ENCODE measurements at regions not wholly inside any gene's neighbourhood (a gene's known extent, or its start where the extent isn't known, plus 50 kb on each side); places are given as distances from the start of the nearest gene placed in this dataset.

DNA sequence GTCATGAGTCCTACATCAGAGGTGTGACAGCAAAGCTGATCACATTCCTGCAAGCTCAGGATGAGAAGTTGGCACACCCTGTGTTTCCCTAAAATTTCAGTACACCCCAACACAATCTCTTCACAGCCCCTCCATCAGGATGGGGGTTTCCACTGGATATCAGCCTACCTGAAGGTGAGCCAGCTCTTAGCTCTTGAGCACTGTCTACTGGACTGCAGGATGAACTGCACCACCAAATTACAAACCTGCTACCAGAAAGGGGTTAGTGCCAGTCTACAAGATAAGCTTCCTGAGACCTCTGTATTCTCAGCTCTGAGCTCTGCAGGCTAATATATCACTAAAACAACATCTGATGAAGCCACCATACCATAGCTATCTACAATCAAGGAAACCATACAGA lies 1616.2 kb upstream of the SPRY2 start:
- H3K36me3 ChIP-seq (ENCODE audit: control insufficient read depth in 2 of 2, insufficient read depth in 2 of 2, low read length in 2 of 2): no peaks in the 10 kb centered on the region
- no peaks in the 10 kb centered on the region for H3K27me3 ChIP-seq (ENCODE audit: control insufficient read depth in 2 of 2, insufficient read depth in 2 of 2, low read length in 2 of 2)
- no peak overlapping the region for H3K9ac ChIP-seq (ENCODE audit: low read depth in 1 of 2, low read length in 2 of 2)
- H3K4me3 ChIP-seq (ENCODE audit: low read length in 2 of 2): no peak overlapping the region
- peaks cover 0 to 6% of the 10 kb centered on the region in 2 donors for H3K9me3 ChIP-seq (ENCODE audit: control insufficient read depth in 2 of 2, low read length in 2 of 2)
- no peak overlapping the region for H3K27ac ChIP-seq (ENCODE audit: low read depth in 2 of 2, low read length in 2 of 2)
- H3K4me1 ChIP-seq (ENCODE audit: control insufficient read depth in 2 of 2, insufficient read depth in 2 of 2, low read length in 2 of 2): no peaks in the 10 kb centered on the region

DNA sequence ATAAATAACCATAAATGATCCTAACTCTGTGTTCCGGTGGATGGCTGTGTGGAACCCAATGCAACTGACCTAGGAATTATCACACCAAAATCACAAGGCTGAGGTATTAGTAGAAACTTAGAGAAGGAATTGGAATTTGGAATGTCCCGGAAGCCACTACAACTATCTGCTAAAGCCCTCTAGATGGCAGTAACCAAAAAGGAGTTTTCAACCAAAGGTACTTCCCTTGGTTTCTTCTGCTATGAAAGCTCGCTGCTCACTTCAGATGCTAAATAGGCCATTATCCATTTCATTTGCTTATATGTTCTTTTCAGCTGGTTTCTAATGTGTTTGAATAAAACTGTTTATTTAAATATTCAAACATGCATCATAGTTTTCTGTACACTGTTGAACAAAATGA lies 1589.1 kb upstream of the SPRY2 start:
- H3K27me3 ChIP-seq (ENCODE audit: control insufficient read depth in 2 of 2, insufficient read depth in 2 of 2, low read length in 2 of 2): no peaks in the 10 kb centered on the region
- H3K4me1 ChIP-seq (ENCODE audit: control insufficient read depth in 2 of 2, insufficient read depth in 2 of 2, low read length in 2 of 2): no peaks in the 10 kb centered on the region
- H3K36me3 ChIP-seq (ENCODE audit: control insufficient read depth in 2 of 2, insufficient read depth in 2 of 2, low read length in 2 of 2): no peaks in the 10 kb centered on the region
- no peaks in the 10 kb centered on the region for H3K9me3 ChIP-seq (ENCODE audit: control insufficient read depth in 2 of 2, low read length in 2 of 2)
- no peak overlapping the region for H3K27ac ChIP-seq (ENCODE audit: low read depth in 2 of 2, low read length in 2 of 2)
- H3K9ac ChIP-seq (ENCODE audit: low read depth in 1 of 2, low read length in 2 of 2): no peak overlapping the region
- H3K4me3 ChIP-seq (ENCODE audit: low read length in 2 of 2): no peak overlapping the region

DNA sequence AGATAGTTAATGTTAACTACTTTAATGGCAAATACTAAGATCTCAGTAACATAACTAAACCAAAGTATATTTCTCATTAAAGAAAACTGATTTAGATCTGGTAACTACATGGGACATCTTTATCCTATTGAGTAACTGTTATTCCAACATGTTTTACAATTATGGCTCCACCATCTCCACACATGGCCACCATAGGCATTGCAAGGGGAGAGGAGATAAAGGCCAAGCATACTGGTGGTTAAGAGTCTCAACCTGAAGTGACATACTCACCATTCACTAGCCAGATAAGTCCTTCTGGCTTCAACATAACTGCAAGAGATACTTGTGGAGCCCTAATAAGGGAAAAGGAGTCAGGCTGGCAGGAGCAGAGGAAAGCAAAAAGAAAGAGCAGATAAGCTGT lies 1586.4 kb upstream of the SPRY2 start:
- no peaks in the 10 kb centered on the region for H3K36me3 ChIP-seq (ENCODE audit: control insufficient read depth in 2 of 2, insufficient read depth in 2 of 2, low read length in 2 of 2)
- no peaks in the 10 kb centered on the region for H3K27me3 ChIP-seq (ENCODE audit: control insufficient read depth in 2 of 2, insufficient read depth in 2 of 2, low read length in 2 of 2)
- H3K9me3 ChIP-seq (ENCODE audit: control insufficient read depth in 2 of 2, low read length in 2 of 2): no peaks in the 10 kb centered on the region
- H3K27ac ChIP-seq (ENCODE audit: low read depth in 2 of 2, low read length in 2 of 2): no peak overlapping the region
- no peak overlapping the region for H3K4me3 ChIP-seq (ENCODE audit: low read length in 2 of 2)
- no peak overlapping the region for H3K9ac ChIP-seq (ENCODE audit: low read depth in 1 of 2, low read length in 2 of 2)
- H3K4me1 ChIP-seq (ENCODE audit: control insufficient read depth in 2 of 2, insufficient read depth in 2 of 2, low read length in 2 of 2): no peaks in the 10 kb centered on the region

DNA sequence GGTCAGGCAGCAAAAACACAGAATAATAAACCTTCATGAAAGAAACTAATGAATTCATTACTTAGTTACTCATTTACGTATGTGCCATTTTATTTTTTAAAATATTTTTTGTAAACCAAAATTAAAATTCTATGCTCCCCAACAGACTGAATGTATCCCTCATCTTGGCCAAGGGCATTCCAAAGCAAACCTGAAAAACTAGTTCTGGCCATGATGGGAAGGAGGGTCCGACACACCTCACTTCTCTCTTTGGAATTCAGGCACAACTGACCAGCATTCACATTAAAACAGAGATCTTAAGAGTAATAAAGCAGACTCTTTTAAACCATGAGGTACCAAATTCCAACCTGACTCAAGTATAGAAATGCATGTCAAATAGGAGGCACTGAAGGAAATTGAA lies 1576.9 kb upstream of the SPRY2 start:
- H3K9me3 ChIP-seq (ENCODE audit: control insufficient read depth in 2 of 2, low read length in 2 of 2): no peaks in the 10 kb centered on the region
- H3K4me3 ChIP-seq (ENCODE audit: low read length in 2 of 2): no peak overlapping the region
- no peak overlapping the region for H3K27ac ChIP-seq (ENCODE audit: low read depth in 2 of 2, low read length in 2 of 2)
- no peaks in the 10 kb centered on the region for H3K27me3 ChIP-seq (ENCODE audit: control insufficient read depth in 2 of 2, insufficient read depth in 2 of 2, low read length in 2 of 2)
- no peak overlapping the region for H3K9ac ChIP-seq (ENCODE audit: low read depth in 1 of 2, low read length in 2 of 2)
- H3K4me1 ChIP-seq (ENCODE audit: control insufficient read depth in 2 of 2, insufficient read depth in 2 of 2, low read length in 2 of 2): no peaks in the 10 kb centered on the region
- no peaks in the 10 kb centered on the region for H3K36me3 ChIP-seq (ENCODE audit: control insufficient read depth in 2 of 2, insufficient read depth in 2 of 2, low read length in 2 of 2)

DNA sequence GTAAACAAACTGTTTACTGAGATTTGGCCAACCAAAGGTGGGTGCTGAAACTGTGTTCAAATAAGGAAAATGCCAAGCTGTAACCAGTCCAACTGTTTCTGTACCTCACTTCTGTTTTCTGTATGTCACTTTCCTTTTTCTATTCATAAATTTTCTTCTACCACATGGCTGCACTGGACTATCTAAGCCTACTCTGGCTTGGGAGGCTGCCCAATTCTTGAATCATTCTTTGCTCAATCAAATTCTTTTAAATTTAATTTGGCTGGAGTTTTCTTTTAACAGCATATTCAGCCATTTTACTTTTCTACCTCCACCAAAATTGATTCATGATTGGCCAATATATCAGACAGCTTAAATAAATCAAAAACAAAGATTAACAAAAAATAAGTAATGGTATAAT lies 1575.5 kb upstream of the SPRY2 start:
- no peak overlapping the region for H3K9ac ChIP-seq (ENCODE audit: low read depth in 1 of 2, low read length in 2 of 2)
- no peaks in the 10 kb centered on the region for H3K4me1 ChIP-seq (ENCODE audit: control insufficient read depth in 2 of 2, insufficient read depth in 2 of 2, low read length in 2 of 2)
- no peaks in the 10 kb centered on the region for H3K36me3 ChIP-seq (ENCODE audit: control insufficient read depth in 2 of 2, insufficient read depth in 2 of 2, low read length in 2 of 2)
- no peaks in the 10 kb centered on the region for H3K9me3 ChIP-seq (ENCODE audit: control insufficient read depth in 2 of 2, low read length in 2 of 2)
- no peaks in the 10 kb centered on the region for H3K27me3 ChIP-seq (ENCODE audit: control insufficient read depth in 2 of 2, insufficient read depth in 2 of 2, low read length in 2 of 2)
- no peak overlapping the region for H3K27ac ChIP-seq (ENCODE audit: low read depth in 2 of 2, low read length in 2 of 2)
- H3K4me3 ChIP-seq (ENCODE audit: low read length in 2 of 2): no peak overlapping the region

DNA sequence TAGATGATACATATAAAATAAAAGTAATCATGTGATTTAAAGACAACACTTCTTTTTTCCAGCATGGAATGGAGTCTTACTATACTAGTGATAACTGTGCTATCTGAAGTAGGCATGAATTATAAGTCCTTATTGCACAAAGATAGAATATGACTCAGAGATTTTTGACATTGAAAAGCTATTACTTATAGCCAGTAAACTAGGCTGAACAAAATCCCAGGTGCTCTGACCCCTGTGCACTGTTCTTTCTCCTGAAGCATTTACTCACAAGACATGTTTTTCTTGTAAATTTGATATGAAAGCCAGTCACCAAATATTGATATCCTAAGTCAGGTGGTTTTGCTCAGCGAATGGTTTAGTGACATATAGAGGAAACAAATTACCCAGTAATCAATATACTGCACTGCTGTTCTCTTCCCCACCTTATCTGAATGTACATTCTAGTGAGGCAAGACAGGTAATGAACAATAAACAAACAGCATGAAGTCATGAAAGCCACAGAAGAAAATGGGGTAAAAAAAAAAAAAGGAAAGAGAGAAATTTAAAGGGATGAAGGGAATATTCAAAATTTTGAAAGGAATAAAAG lies 1567.0 kb upstream of the SPRY2 start:
- no peak overlapping the region for H3K9ac ChIP-seq (ENCODE audit: low read depth in 1 of 2, low read length in 2 of 2)
- H3K9me3 ChIP-seq (ENCODE audit: control insufficient read depth in 2 of 2, low read length in 2 of 2): no peaks in the 10 kb centered on the region
- H3K36me3 ChIP-seq (ENCODE audit: control insufficient read depth in 2 of 2, insufficient read depth in 2 of 2, low read length in 2 of 2): no peaks in the 10 kb centered on the region
- no peak overlapping the region for H3K4me3 ChIP-seq (ENCODE audit: low read length in 2 of 2)
- H3K27ac ChIP-seq (ENCODE audit: low read depth in 2 of 2, low read length in 2 of 2): no peak overlapping the region
- H3K27me3 ChIP-seq (ENCODE audit: control insufficient read depth in 2 of 2, insufficient read depth in 2 of 2, low read length in 2 of 2): no peaks in the 10 kb centered on the region
- H3K4me1 ChIP-seq (ENCODE audit: control insufficient read depth in 2 of 2, insufficient read depth in 2 of 2, low read length in 2 of 2): no peaks in the 10 kb centered on the region

DNA sequence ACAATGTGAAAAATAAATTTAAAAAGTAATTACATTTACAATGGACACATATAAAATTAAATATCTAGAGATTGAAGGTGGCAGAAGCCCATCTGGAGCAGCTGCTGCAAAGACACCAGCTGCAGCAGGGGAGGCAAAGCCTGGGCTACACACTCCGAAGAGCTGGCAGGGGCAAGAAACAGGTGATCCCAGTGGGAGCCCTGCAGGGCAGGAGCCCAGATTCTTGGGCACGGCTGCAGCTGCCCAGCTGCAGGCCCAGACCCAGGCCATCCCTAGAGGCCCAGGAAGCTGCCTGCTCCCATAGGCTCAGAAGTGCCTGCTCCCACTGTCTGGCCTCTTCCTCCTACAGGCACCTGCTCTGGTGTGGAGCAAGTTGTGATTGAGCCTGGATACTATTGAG lies 1547.9 kb upstream of the SPRY2 start:
- H3K27me3 ChIP-seq (ENCODE audit: control insufficient read depth in 2 of 2, insufficient read depth in 2 of 2, low read length in 2 of 2): no peaks in the 10 kb centered on the region
- peaks cover 5 to 7% of the 10 kb centered on the region in 2 donors for H3K9me3 ChIP-seq (ENCODE audit: control insufficient read depth in 2 of 2, low read length in 2 of 2)
- H3K4me1 ChIP-seq (ENCODE audit: control insufficient read depth in 2 of 2, insufficient read depth in 2 of 2, low read length in 2 of 2): no peaks in the 10 kb centered on the region
- no peak overlapping the region for H3K27ac ChIP-seq (ENCODE audit: low read depth in 2 of 2, low read length in 2 of 2)
- no peaks in the 10 kb centered on the region for H3K36me3 ChIP-seq (ENCODE audit: control insufficient read depth in 2 of 2, insufficient read depth in 2 of 2, low read length in 2 of 2)
- H3K4me3 ChIP-seq (ENCODE audit: low read length in 2 of 2): no peak overlapping the region
- no peak overlapping the region for H3K9ac ChIP-seq (ENCODE audit: low read depth in 1 of 2, low read length in 2 of 2)

DNA sequence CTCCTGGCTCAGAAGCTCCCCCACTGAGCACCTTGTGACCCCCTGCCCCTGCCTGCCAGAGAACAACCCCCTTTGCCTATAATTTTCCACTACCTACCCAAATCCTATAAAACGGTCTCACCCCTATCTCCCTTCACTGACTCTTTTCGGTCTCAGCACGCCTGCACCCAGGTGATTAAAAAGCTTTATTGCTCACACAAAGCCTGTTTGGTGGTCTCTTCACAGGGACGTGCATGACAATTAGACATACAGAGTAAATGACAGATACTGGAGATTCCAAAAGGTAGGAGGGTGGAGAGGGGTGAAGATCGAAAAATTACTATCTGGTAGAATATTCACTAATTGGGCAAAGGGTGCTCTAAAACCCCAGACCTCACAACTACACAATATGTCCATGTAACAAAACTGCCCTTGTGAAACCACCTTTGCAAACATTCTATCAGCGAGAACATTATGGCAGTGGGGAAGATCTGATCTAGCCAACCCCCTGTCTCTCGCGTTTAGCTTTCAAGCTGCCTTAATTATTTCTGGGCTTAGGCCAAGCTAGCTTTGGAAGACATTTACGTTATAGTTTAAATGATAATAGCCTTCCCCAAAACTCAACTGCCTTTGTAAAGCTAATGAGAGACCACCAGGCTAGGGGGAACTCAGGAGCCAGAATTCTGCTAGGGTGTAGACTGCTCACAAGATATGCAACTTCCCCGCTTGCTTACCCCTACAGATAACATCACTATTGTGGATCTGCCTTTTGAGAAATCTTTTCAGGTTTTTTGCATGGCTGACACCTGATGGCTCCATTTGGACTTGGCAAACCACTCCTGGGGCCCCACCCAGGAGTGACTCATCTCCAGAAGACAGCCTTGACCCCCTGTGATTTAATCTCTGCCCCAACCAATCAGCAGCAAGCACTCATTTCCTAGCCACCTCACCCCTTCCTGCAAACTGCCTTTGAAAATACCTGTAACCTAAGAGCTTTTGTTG lies 1534.0 kb upstream of the SPRY2 start:
- no peak overlapping the region for H3K9ac ChIP-seq (ENCODE audit: low read depth in 1 of 2, low read length in 2 of 2)
- no peaks in the 10 kb centered on the region for H3K27me3 ChIP-seq (ENCODE audit: control insufficient read depth in 2 of 2, insufficient read depth in 2 of 2, low read length in 2 of 2)
- H3K4me3 ChIP-seq (ENCODE audit: low read length in 2 of 2): no peak overlapping the region
- H3K36me3 ChIP-seq (ENCODE audit: control insufficient read depth in 2 of 2, insufficient read depth in 2 of 2, low read length in 2 of 2): no peaks in the 10 kb centered on the region
- H3K27ac ChIP-seq (ENCODE audit: low read depth in 2 of 2, low read length in 2 of 2): no peak overlapping the region
- H3K9me3 ChIP-seq (ENCODE audit: control insufficient read depth in 2 of 2, low read length in 2 of 2): no peaks in the 10 kb centered on the region
- no peaks in the 10 kb centered on the region for H3K4me1 ChIP-seq (ENCODE audit: control insufficient read depth in 2 of 2, insufficient read depth in 2 of 2, low read length in 2 of 2)

DNA sequence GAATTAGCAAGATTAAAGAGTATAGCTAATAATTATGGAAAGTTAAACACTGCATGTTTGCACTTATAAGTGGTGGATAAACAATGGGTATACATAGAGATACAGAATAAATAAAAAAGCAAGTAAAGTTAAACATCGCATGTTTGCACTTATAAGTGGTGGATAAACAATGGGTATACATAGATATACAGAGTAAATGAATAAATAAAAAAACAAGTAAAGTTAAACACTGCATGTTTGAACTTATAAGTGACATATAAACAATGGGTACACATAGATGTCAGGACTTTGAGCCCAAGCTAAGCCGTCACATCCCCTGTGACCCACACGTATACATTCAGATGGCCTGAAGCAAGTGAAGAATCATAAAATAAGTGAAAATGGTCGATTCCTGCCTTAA lies 1533.3 kb upstream of the SPRY2 start:
- Histone ChIP-seq H3K4me3 (ENCODE audit: low read length in 2 of 2) (no peak overlapping the region), H3K4me1 (ENCODE audit: control insufficient read depth in 2 of 2, insufficient read depth in 2 of 2, low read length in 2 of 2) (no peaks in the 10 kb centered on the region), H3K9ac (ENCODE audit: low read depth in 1 of 2, low read length in 2 of 2) (no peak overlapping the region), H3K9me3 (ENCODE audit: control insufficient read depth in 2 of 2, low read length in 2 of 2) (no peaks in the 10 kb centered on the region), H3K27me3 (ENCODE audit: control insufficient read depth in 2 of 2, insufficient read depth in 2 of 2, low read length in 2 of 2) (no peaks in the 10 kb centered on the region), H3K27ac (ENCODE audit: low read depth in 2 of 2, low read length in 2 of 2) (no peak overlapping the region), H3K36me3 (ENCODE audit: control insufficient read depth in 2 of 2, insufficient read depth in 2 of 2, low read length in 2 of 2) (no peaks in the 10 kb centered on the region)

DNA sequence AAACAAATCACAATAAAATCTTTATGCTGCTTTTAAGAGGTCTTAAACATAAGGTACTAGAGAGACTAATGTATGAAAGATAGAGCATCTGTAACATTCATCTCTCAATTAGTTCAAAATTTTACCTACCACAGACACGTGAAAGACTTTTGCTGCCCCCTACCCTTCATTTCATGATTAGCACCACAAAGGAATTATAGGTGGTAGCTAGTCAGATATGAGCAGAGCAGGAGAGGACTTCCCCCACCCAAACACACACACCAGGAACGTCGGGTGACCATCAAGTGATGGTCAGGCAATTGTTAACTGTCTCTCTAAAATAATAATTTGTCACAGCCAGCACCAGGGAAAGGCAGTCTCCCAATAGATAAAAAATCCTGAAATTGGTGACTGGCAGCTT lies 1531.7 kb upstream of the SPRY2 start:
- Histone ChIP-seq H3K9me3 (ENCODE audit: control insufficient read depth in 2 of 2, low read length in 2 of 2) (no peaks in the 10 kb centered on the region), H3K36me3 (ENCODE audit: control insufficient read depth in 2 of 2, insufficient read depth in 2 of 2, low read length in 2 of 2) (no peaks in the 10 kb centered on the region), H3K4me1 (ENCODE audit: control insufficient read depth in 2 of 2, insufficient read depth in 2 of 2, low read length in 2 of 2) (no peaks in the 10 kb centered on the region), H3K27me3 (ENCODE audit: control insufficient read depth in 2 of 2, insufficient read depth in 2 of 2, low read length in 2 of 2) (no peaks in the 10 kb centered on the region), H3K27ac (ENCODE audit: low read depth in 2 of 2, low read length in 2 of 2) (no peak overlapping the region), H3K9ac (ENCODE audit: low read depth in 1 of 2, low read length in 2 of 2) (no peak overlapping the region), H3K4me3 (ENCODE audit: low read length in 2 of 2) (no peak overlapping the region)

All from mucosa of rectum (tissue), 2 donors.